ENCODE measurements at regions not wholly inside any gene's neighbourhood (a gene's known extent, or its start where the extent isn't known, plus 50 kb on each side); places are given as distances from the start of the nearest gene placed in this dataset.

GRCh38 chr20:19807946-19808330 is 49.9 kb downstream of the RIN2 start:
- H3K4me3 ChIP-seq (ENCODE audit: low read depth, low read length), result no peak overlapping the region
- no peak for TF ChIP-seq CTCF (IDR thresholded peaks at IDR 0.05; ENCODE audit: borderline replicate concordance, insufficient read depth, low read depth, low read length)

GRCh38 chr20:19808498-19808897 is 50.4 kb downstream of the RIN2 start:
- H3K4me3 ChIP-seq (ENCODE audit: low read depth, low read length), result no peak overlapping the region
- no peak for TF ChIP-seq CTCF (IDR thresholded peaks at IDR 0.05; ENCODE audit: borderline replicate concordance, insufficient read depth, low read depth, low read length)

GRCh38 chr20:19809505-19809904 is 51.4 kb downstream of the RIN2 start:
- TF ChIP-seq CTCF (IDR thresholded peaks at IDR 0.05; ENCODE audit: borderline replicate concordance, insufficient read depth, low read depth, low read length), result no peak
- no peak overlapping the region for H3K4me3 ChIP-seq (ENCODE audit: low read depth, low read length)

- no peak for TF ChIP-seq CTCF (IDR thresholded peaks at IDR 0.05; ENCODE audit: borderline replicate concordance, insufficient read depth, low read depth, low read length)
Observed at GRCh38 chr20:19811231-19811630, 53.2 kb downstream of the RIN2 start.

GRCh38 chr20:19812056-19812455 is 54.0 kb downstream of the RIN2 start:
- no peak overlapping the region for H3K4me3 ChIP-seq (ENCODE audit: low read depth, low read length)
- no peak for TF ChIP-seq CTCF (IDR thresholded peaks at IDR 0.05; ENCODE audit: borderline replicate concordance, insufficient read depth, low read depth, low read length)

More at GRCh38 chr20:19811231-19811630, 53.2 kb downstream of the RIN2 start:
- no peak overlapping the region for H3K4me3 ChIP-seq (ENCODE audit: low read depth, low read length)

GRCh38 chr20:19812696-19813095 is 54.6 kb downstream of the RIN2 start:
- no peak overlapping the region for H3K4me3 ChIP-seq (ENCODE audit: low read depth, low read length)
- no peak for TF ChIP-seq CTCF (IDR thresholded peaks at IDR 0.05; ENCODE audit: borderline replicate concordance, insufficient read depth, low read depth, low read length)

GRCh38 chr20:19813846-19814640 is 56.0 kb downstream of the RIN2 start:
- no peak overlapping the region for H3K4me3 ChIP-seq (ENCODE audit: low read depth, low read length)

More at GRCh38 chr20:19813846-19814640, 56.0 kb downstream of the RIN2 start:
- TF ChIP-seq CTCF (IDR thresholded peaks at IDR 0.05; ENCODE audit: borderline replicate concordance, insufficient read depth, low read depth, low read length), result no peak

Data from GM12875 (cell line).